ENCODE measurements at regions not wholly inside any gene's neighbourhood (a gene's known extent, or its start where the extent isn't known, plus 50 kb on each side); places are given as distances from the start of the nearest gene placed in this dataset.

DNA sequence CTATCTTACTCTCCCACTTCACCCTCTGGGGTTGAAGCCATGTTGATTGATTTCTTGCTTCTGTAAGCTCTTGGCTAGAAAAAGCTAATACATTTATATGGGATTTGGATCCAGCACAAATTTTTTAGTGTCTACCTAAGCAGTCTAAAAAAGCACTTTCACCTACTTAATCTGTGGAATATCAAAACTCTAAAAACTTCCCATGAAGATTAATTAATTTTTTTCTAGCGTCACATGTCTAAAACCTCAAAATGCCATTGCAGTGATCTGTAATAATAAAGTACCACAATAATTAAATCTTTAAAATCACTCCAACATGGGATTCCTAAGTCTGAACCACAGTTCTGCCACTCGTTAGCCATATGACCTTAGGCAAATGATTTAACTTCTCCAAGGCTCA lies 180.1 kb downstream of the EN1 start:
- TF ChIP-seq, protein P1, sequence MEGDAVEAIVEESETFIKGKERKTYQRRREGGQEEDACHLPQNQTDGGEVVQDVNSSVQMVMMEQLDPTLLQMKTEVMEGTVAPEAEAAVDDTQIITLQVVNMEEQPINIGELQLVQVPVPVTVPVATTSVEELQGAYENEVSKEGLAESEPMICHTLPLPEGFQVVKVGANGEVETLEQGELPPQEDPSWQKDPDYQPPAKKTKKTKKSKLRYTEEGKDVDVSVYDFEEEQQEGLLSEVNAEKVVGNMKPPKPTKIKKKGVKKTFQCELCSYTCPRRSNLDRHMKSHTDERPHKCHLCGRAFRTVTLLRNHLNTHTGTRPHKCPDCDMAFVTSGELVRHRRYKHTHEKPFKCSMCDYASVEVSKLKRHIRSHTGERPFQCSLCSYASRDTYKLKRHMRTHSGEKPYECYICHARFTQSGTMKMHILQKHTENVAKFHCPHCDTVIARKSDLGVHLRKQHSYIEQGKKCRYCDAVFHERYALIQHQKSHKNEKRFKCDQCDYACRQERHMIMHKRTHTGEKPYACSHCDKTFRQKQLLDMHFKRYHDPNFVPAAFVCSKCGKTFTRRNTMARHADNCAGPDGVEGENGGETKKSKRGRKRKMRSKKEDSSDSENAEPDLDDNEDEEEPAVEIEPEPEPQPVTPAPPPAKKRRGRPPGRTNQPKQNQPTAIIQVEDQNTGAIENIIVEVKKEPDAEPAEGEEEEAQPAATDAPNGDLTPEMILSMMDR (conservative IDR thresholded peaks at IDR 0.05) = no peak
- no peak for TF ChIP-seq ZFX (IDR thresholded peaks at IDR 0.05)
